ENCODE measurements at regions not wholly inside any gene's neighbourhood (a gene's known extent, or its start where the extent isn't known, plus 50 kb on each side); places are given as distances from the start of the nearest gene placed in this dataset.

GRCh38 chr5:93048858-93049257 lies 532.2 kb downstream of the NR2F1-AS1 start:
- Mint-ChIP-seq H3K36me3 (ENCODE audit: unreplicated experiment) (no peaks in the 10 kb centered on the region), H3K9me3 (ENCODE audit: unreplicated experiment) (no peaks in the 10 kb centered on the region), H3K27me3 (ENCODE audit: unreplicated experiment) (no peaks in the 10 kb centered on the region), H3K27ac (ENCODE audit: unreplicated experiment) (no peak overlapping the region), H3K4me1 (ENCODE audit: low read depth, unreplicated experiment) (no peaks in the 10 kb centered on the region), H3K4me3 (ENCODE audit: unreplicated experiment) (no peak overlapping the region)
- TF ChIP-seq CTCF (IDR thresholded peaks at IDR 0.05; ENCODE audit: partially characterized antibody, unreplicated experiment): no peak
- DNase-seq: no peak

- H3K4me3 Mint-ChIP-seq (ENCODE audit: unreplicated experiment): no peak overlapping the region
- H3K36me3 Mint-ChIP-seq (ENCODE audit: unreplicated experiment): no peaks in the 10 kb centered on the region
- no peaks in the 10 kb centered on the region for H3K4me1 Mint-ChIP-seq (ENCODE audit: low read depth, unreplicated experiment)
- no peaks in the 10 kb centered on the region for H3K27me3 Mint-ChIP-seq (ENCODE audit: unreplicated experiment)
- TF ChIP-seq CTCF (IDR thresholded peaks at IDR 0.05; ENCODE audit: partially characterized antibody, unreplicated experiment): no peak
- no peak for DNase-seq
- no peak overlapping the region for H3K27ac Mint-ChIP-seq (ENCODE audit: unreplicated experiment)
- no peaks in the 10 kb centered on the region for H3K9me3 Mint-ChIP-seq (ENCODE audit: unreplicated experiment)
Observed at GRCh38 chr5:93044859-93045666, 536.0 kb downstream of the NR2F1-AS1 start.

GRCh38 chr5:93039888-93040287 lies 541.1 kb downstream of the NR2F1-AS1 start:
- H3K27ac Mint-ChIP-seq (ENCODE audit: unreplicated experiment): no peak overlapping the region
- H3K4me1 Mint-ChIP-seq (ENCODE audit: low read depth, unreplicated experiment): no peaks in the 10 kb centered on the region
- H3K4me3 Mint-ChIP-seq (ENCODE audit: unreplicated experiment): no peak overlapping the region
- DNase-seq: no peak
- TF ChIP-seq CTCF (IDR thresholded peaks at IDR 0.05; ENCODE audit: partially characterized antibody, unreplicated experiment): no peak
- no peaks in the 10 kb centered on the region for H3K9me3 Mint-ChIP-seq (ENCODE audit: unreplicated experiment)
- H3K27me3 Mint-ChIP-seq (ENCODE audit: unreplicated experiment): no peaks in the 10 kb centered on the region
- no peaks in the 10 kb centered on the region for H3K36me3 Mint-ChIP-seq (ENCODE audit: unreplicated experiment)

GRCh38 chr5:93034621-93035590 lies 546.1 kb downstream of the NR2F1-AS1 start:
- no peaks in the 10 kb centered on the region for H3K9me3 Mint-ChIP-seq (ENCODE audit: unreplicated experiment)
- DNase-seq: no peak
- no peaks in the 10 kb centered on the region for H3K4me1 Mint-ChIP-seq (ENCODE audit: low read depth, unreplicated experiment)
- no peak for TF ChIP-seq CTCF (IDR thresholded peaks at IDR 0.05; ENCODE audit: partially characterized antibody, unreplicated experiment)
- peaks cover 2% of the 10 kb centered on the region for H3K27me3 Mint-ChIP-seq (ENCODE audit: unreplicated experiment)
- H3K36me3 Mint-ChIP-seq (ENCODE audit: unreplicated experiment): no peaks in the 10 kb centered on the region
- no peak overlapping the region for H3K27ac Mint-ChIP-seq (ENCODE audit: unreplicated experiment)
- H3K4me3 Mint-ChIP-seq (ENCODE audit: unreplicated experiment): no peak overlapping the region

Data from glutamatergic neuron (in vitro differentiated cells).